GM12892 (cell line): ENCODE measurements at regions not wholly inside any gene's neighbourhood (a gene's known extent, or its start where the extent isn't known, plus 50 kb on each side); places are given as distances from the start of the nearest gene placed in this dataset.

Source experiments
- POLR2A ChIP-seq: IDR thresholded peaks from 2 replicates; pipeline ENCODE4 v1.6.1; 2011; ENCODE audit warnings: low read depth, low read length, control low read depth
- POLR2AphosphoS5 ChIP-seq: IDR thresholded peaks from 2 replicates; pipeline ENCODE4 v1.6.1; 2011; ENCODE audit warnings: low read depth, low read length, control low read depth
- TAF1 ChIP-seq: IDR thresholded peaks from 2 replicates; pipeline ENCODE4 v1.6.1; 2011; ENCODE audit warnings: low read depth, mild to moderate bottlenecking, control low read depth, low read length, borderline replicate concordance

- no peak for TF ChIP-seq POLR2AphosphoS5
- no peak for TF ChIP-seq POLR2A
- TF ChIP-seq TAF1: no peak
Observed at GRCh38 chr11:96624126-96624525, 234.3 kb downstream of the JRKL start.
